Progenitor cell of endocrine pancreas (in vitro differentiated cells): ENCODE measurements at regions not wholly inside any gene's neighbourhood (a gene's known extent, or its start where the extent isn't known, plus 50 kb on each side); places are given as distances from the start of the nearest gene placed in this dataset.

Source experiments
- DNase-seq: peaks from one replicate; pipeline ENCODE4 v3.0.0; 2021; ENCODE audit warnings: low spot score; ENCODE audit not compliant: unreplicated experiment
- H3K27ac Mint-ChIP-seq: 2 replicates; pipeline ENCODE4 v1.8.0; 2021; ENCODE audit warnings: mild to moderate bottlenecking, moderate library complexity, mixed read lengths
- H3K27me3 Mint-ChIP-seq: 2 replicates; pipeline ENCODE4 v1.8.0; 2021; ENCODE audit warnings: mixed read lengths
- H3K36me3 Mint-ChIP-seq: 2 replicates; pipeline ENCODE4 v1.8.0; 2022; ENCODE audit warnings: mixed read lengths; ENCODE audit not compliant: insufficient read depth
- H3K4me1 Mint-ChIP-seq: 2 replicates; pipeline ENCODE4 v1.8.0; 2021; ENCODE audit warnings: low read depth, mixed read lengths
- H3K4me3 Mint-ChIP-seq: 2 replicates; pipeline ENCODE4 v1.8.0; 2021; ENCODE audit warnings: low read depth, mild to moderate bottlenecking, moderate library complexity, mixed read lengths
- H3K9me3 Mint-ChIP-seq: 2 replicates; pipeline ENCODE4 v1.8.0; 2021; ENCODE audit warnings: low read depth, mixed read lengths
- TF ChIP-seq, protein P1 (sequence below): fragments of 200-600 bp; sonication (generic); IDR thresholded peaks from one replicate; pipeline ENCODE4 v1.5.0; 2021; ENCODE audit warnings: antibody characterized with exemption, mild to moderate bottlenecking; ENCODE audit not compliant: unreplicated experiment

DNA sequence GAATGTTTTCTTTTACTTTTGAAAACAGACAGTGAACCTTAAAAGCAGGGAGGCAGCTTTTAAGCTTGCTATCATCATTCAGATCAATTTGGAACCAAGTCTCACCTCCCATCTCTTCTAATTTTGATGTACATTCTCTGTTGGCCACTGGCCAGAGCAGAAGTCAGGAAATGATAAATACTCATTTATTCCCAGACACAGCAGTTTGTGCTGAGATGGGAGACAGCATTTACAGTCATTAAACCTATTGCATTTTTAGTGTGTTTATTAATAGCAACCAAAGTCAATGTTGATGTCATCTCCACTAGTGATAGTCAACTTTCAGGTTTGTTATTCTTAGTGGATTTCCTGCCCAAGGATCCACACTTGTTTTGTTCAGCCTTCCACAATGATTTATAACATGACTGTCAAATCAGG, 320.0 kb upstream of the ATP2B1 start:
- Mint-ChIP-seq H3K27me3 (no peaks in the 10 kb centered on the region), H3K9me3 (peaks cover 5% of the 10 kb centered on the region), H3K36me3 (no peaks in the 10 kb centered on the region), H3K4me3 (no peak overlapping the region), H3K4me1 (no peaks in the 10 kb centered on the region), H3K27ac (no peak overlapping the region)
- TF ChIP-seq, protein P1, sequence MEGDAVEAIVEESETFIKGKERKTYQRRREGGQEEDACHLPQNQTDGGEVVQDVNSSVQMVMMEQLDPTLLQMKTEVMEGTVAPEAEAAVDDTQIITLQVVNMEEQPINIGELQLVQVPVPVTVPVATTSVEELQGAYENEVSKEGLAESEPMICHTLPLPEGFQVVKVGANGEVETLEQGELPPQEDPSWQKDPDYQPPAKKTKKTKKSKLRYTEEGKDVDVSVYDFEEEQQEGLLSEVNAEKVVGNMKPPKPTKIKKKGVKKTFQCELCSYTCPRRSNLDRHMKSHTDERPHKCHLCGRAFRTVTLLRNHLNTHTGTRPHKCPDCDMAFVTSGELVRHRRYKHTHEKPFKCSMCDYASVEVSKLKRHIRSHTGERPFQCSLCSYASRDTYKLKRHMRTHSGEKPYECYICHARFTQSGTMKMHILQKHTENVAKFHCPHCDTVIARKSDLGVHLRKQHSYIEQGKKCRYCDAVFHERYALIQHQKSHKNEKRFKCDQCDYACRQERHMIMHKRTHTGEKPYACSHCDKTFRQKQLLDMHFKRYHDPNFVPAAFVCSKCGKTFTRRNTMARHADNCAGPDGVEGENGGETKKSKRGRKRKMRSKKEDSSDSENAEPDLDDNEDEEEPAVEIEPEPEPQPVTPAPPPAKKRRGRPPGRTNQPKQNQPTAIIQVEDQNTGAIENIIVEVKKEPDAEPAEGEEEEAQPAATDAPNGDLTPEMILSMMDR: no peak
- DNase-seq: no peak

DNA sequence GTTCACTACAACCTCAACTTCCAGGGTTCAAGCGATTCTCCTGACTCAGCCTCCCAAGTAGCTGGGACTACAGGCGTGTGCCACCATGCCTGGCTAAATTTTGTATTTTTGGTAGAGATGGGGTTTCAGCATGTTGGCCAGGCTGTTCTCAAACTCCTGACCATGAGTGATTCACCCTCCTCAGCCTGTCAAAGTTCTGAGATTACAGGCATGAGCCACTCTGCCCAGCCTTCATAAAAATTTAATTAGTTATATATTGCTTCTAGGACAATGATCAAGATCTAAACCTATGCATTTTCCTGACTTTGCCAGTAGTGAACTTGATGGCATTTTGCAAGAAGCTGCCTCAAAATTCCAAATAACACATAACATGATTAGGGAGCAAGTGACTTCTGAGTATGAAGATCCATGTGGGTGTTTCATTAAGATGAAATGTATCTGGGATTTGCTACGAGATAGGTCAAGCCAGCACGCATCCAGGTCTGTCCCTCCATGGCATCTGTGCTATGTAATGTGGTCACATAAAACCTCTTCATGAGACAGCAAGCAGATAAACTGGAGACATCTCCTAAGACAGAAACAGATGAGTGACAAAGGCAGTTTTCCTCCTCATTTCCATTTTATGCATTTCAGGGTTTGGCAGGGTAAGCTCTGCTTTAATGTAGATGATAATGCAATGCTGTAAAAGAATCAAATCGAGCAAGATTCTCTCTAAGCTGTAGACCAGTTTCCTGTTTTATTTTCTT, 319.4 kb upstream of the ATP2B1 start:
- Mint-ChIP-seq H3K27ac (no peak overlapping the region), H3K27me3 (no peaks in the 10 kb centered on the region), H3K36me3 (no peaks in the 10 kb centered on the region), H3K4me3 (no peak overlapping the region), H3K9me3 (peaks cover 2% of the 10 kb centered on the region), H3K4me1 (no peaks in the 10 kb centered on the region)
- TF ChIP-seq, protein P1: no peak
- DNase-seq: no peak

DNA sequence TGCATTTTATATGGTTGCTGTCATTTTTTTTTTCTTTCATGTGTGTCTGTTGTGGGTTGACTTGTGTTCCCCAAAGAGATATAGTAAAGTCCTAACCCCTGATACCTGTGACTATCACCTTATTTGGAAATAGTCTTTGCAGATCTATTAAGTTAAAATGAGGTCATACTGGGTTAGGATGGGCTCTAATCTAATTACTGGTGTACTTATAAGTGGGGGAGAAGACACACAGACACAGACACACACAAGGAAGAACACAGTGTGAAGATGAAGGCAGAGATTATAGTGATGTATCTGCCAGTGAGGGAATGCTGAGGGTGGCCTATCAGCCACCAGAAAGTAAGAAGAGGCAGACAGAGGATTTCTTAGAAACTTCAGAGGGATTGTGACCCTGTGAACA, 318.4 kb upstream of the ATP2B1 start:
- TF ChIP-seq, protein P1: no peak
- Mint-ChIP-seq H3K36me3 (no peaks in the 10 kb centered on the region), H3K9me3 (no peaks in the 10 kb centered on the region), H3K27me3 (no peaks in the 10 kb centered on the region), H3K4me3 (no peak overlapping the region), H3K27ac (no peak overlapping the region), H3K4me1 (no peaks in the 10 kb centered on the region)
- DNase-seq: no peak

DNA sequence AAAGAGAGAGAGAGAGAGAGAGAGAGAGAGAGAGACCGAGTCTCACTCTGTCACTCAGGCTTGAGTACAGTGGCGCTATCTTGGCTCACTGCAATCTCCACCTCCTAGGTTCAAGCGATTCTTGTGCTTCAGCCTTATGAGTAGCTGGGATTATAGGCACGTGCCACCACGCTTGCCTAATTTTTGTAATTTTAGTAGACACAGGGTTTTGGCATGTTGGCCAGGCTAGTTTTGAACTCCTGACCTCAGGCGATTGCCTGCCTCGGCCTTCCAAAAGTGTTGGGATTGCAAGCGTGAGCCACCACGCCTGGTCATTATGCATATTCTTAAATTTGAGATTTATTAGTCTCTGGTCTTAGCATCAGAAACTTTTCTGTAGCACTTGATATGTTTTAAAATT, 317.9 kb upstream of the ATP2B1 start:
- no peak for DNase-seq
- no peak overlapping the region for H3K27ac Mint-ChIP-seq
- no peaks in the 10 kb centered on the region for H3K9me3 Mint-ChIP-seq
- no peaks in the 10 kb centered on the region for H3K4me1 Mint-ChIP-seq
- no peak overlapping the region for H3K4me3 Mint-ChIP-seq
- H3K36me3 Mint-ChIP-seq: no peaks in the 10 kb centered on the region
- H3K27me3 Mint-ChIP-seq: no peaks in the 10 kb centered on the region
- TF ChIP-seq, protein P1: no peak

DNA sequence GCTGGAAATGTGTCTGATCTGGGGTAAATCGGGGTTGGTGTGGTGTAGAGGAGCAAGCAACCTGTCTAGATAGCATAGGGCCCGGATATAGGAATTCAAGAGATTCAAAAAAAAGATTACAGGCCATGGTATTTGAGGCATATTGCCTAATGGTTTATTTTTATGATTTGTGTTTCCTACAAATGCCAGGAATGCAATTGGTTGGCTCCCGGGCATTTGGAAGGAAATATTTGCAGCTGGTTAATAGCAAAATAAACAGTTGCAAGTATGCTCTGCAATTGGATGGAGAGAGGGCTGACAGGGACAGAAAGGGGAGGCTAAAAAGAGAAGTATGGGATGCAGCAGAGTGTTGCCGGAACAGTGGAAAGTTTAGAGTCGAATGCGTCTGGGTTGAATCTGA, 315.6 kb upstream of the ATP2B1 start:
- H3K36me3 Mint-ChIP-seq: no peaks in the 10 kb centered on the region
- H3K4me1 Mint-ChIP-seq: no peaks in the 10 kb centered on the region
- TF ChIP-seq, protein P1: no peak
- no peak overlapping the region for H3K27ac Mint-ChIP-seq
- DNase-seq: no peak
- no peak overlapping the region for H3K4me3 Mint-ChIP-seq
- no peaks in the 10 kb centered on the region for H3K27me3 Mint-ChIP-seq
- H3K9me3 Mint-ChIP-seq: no peaks in the 10 kb centered on the region
